CD4-positive, alpha-beta T cell (primary cell): ENCODE measurements at regions not wholly inside any gene's neighbourhood (a gene's known extent, or its start where the extent isn't known, plus 50 kb on each side); places are given as distances from the start of the nearest gene placed in this dataset.

Experiments used
- ATAC-seq: fragments of 200-7000 bp; cut with Tn5 transposase; one replicate; pipeline ENCODE4 v1.10.0; 2022; ENCODE audit warnings: mild to moderate bottlenecking; ENCODE audit not compliant: poor library complexity
- CTCF ChIA-PET: fragments of 350-600 bp; sonication (Branson Sonifier 250); formaldehyde crosslinking; loops from one replicate; lab custom pipeline; 2021; ENCODE audit warnings: antibody characterized with exemption, inconsistent platforms; lab: Charles Lee
- POLR2A ChIA-PET: fragments of 350-600 bp; sonication (Branson Sonifier 250); formaldehyde crosslinking; loops from one replicate; lab custom pipeline; 2021; ENCODE audit warnings: antibody characterized with exemption, inconsistent platforms; lab: Charles Lee
- DNase-seq, 14 experiments: peaks; one replicate each; pipeline ENCODE4 v3.0.0-alpha.2; 2013 to 2020; ENCODE audit warnings: mixed read lengths in 2 of 14
- H3K27ac ChIP-seq, 2 donors: one replicate each; pipeline versions ENCODE4 v1.5.1 to v1.7.0; 2013; ENCODE audit warnings: low read length in 2 of 2, low read depth in 1 of 2, mild to moderate bottlenecking in 1 of 2
- H3K27me3 ChIP-seq, 2 experiments: 1 replicate in 1 of 2; 2 replicates in 1 of 2; pipeline versions ENCODE4 v1.6.1 to v1.7.0; 2013; ENCODE audit warnings: low read length in 2 of 2, control low read depth in 1 of 2, mild to moderate bottlenecking in 1 of 2, moderate library complexity in 1 of 2; ENCODE audit not compliant: insufficient read depth in 2 of 2, control insufficient read depth in 1 of 2
- H3K36me3 ChIP-seq: one replicate; pipeline ENCODE4 v1.6.1; 2013; ENCODE audit warnings: low read length, control low read depth; ENCODE audit not compliant: insufficient read depth
- H3K4me1 ChIP-seq: one replicate; pipeline ENCODE4 v1.6.1; 2013; ENCODE audit warnings: low read length, control low read depth; ENCODE audit not compliant: insufficient read depth
- H3K4me3 ChIP-seq: one replicate; pipeline ENCODE4 v1.5.1; 2013; ENCODE audit warnings: mild to moderate bottlenecking, low read length, moderate library complexity
- H3K9me3 ChIP-seq, 2 experiments: 1 replicate in 1 of 2; 2 replicates in 1 of 2; pipeline versions ENCODE4 v1.6.1 to v1.7.0; 2013; ENCODE audit warnings: low read length in 2 of 2, mild to moderate bottlenecking in 2 of 2, control low read depth in 1 of 2, moderate library complexity in 1 of 2; ENCODE audit not compliant: control insufficient read depth in 1 of 2, insufficient read depth in 1 of 2
- H3K27ac Mint-ChIP-seq: one replicate; pipeline ENCODE4 v1.8.0; 2020; ENCODE audit warnings: mixed read lengths
- H3K27me3 Mint-ChIP-seq: one replicate; pipeline ENCODE4 v1.8.0; 2021; ENCODE audit warnings: mixed read lengths
- H3K36me3 Mint-ChIP-seq: one replicate; pipeline ENCODE4 v1.8.0; 2021; ENCODE audit warnings: low read depth, mixed read lengths
- H3K4me1 Mint-ChIP-seq: one replicate; pipeline ENCODE4 v1.8.0; 2021; ENCODE audit warnings: low read depth, mixed read lengths
- H3K4me3 Mint-ChIP-seq: one replicate; pipeline ENCODE4 v1.8.0; 2020; ENCODE audit warnings: mild to moderate bottlenecking, mixed read lengths
- H3K9me3 Mint-ChIP-seq: one replicate; pipeline ENCODE4 v1.8.0; 2020; ENCODE audit warnings: mixed read lengths
- intact Hi-C, 2 experiments: fragments of 100-400 bp; cut with DNase I in 1 of 2; cut with micrococcal nuclease in 1 of 2; formaldehyde crosslinking; loops; one replicate each; pipeline versions ENCODE4 v1.15.1 to v1.9.0; 2023 to 2025; cut with DNase I, micrococcal nuclease
- TF ChIP-seq, protein P1 (sequence below): fragments of 200-600 bp; IDR thresholded peaks from one replicate; pipeline ENCODE4 v1.8.0; 2022; ENCODE audit warnings: antibody characterized with exemption, mild to moderate bottlenecking

DNA sequence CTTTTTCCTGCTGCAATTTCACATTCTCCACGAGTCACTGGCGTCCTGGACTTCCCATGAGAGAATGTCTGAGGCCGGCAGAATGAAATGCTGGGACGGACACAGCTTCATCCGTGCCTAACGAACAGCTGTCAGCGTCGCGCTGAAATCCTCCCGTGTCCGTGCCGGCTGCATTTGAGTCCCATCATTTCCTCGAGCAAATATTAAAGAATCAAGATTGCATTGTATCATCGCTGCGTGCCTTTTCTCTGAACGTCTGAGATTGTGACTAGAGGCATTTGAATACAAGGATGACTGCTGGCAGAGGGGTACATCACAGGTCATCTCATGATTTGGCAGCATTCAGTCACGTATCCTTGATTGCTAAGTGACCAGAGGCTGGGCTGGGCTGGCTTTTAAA is 279.9 kb downstream of the ASMT start:
- peaks cover 7% of the 10 kb centered on the region for H3K9me3 Mint-ChIP-seq
- Histone ChIP-seq H3K9me3 (peaks cover 0 to 16% of the 10 kb centered on the region in 2 experiments), H3K27me3 (no peaks in the 10 kb centered on the region), H3K36me3 (no peaks in the 10 kb centered on the region), H3K27ac (no peak overlapping the region), H3K4me1 (no peaks in the 10 kb centered on the region), H3K4me3 (no peak overlapping the region)
- DNase-seq = no peak
- H3K4me1 Mint-ChIP-seq = no peaks in the 10 kb centered on the region
- TF ChIP-seq, protein P1, sequence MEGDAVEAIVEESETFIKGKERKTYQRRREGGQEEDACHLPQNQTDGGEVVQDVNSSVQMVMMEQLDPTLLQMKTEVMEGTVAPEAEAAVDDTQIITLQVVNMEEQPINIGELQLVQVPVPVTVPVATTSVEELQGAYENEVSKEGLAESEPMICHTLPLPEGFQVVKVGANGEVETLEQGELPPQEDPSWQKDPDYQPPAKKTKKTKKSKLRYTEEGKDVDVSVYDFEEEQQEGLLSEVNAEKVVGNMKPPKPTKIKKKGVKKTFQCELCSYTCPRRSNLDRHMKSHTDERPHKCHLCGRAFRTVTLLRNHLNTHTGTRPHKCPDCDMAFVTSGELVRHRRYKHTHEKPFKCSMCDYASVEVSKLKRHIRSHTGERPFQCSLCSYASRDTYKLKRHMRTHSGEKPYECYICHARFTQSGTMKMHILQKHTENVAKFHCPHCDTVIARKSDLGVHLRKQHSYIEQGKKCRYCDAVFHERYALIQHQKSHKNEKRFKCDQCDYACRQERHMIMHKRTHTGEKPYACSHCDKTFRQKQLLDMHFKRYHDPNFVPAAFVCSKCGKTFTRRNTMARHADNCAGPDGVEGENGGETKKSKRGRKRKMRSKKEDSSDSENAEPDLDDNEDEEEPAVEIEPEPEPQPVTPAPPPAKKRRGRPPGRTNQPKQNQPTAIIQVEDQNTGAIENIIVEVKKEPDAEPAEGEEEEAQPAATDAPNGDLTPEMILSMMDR = no peak
- H3K4me3 Mint-ChIP-seq = no peak overlapping the region
- no peak for ATAC-seq
- no peak overlapping the region for H3K27ac Mint-ChIP-seq
- ChIA-PET POLR2A (no interaction called here), CTCF (no interaction called here)
- intact Hi-C loops = no loop called here
- no peaks in the 10 kb centered on the region for H3K36me3 Mint-ChIP-seq
- H3K27me3 Mint-ChIP-seq = peaks cover 10% of the 10 kb centered on the region

DNA sequence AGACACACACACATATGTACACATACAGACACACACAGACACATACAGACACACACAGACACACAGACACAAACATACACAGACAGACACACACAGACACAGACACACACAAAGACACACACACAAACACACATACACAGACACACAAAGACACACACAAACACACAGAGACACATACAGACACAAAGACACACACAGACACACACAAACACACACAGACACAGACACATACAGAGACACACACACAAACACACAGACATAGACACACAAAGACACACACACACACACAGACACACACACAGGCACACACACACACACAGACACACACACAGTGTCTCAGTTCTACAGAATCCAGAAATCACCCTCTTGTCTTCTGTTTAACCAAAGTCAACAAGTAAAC is 280.7 kb downstream of the ASMT start:
- POLR2A ChIA-PET = no interaction called here
- intact Hi-C loops = no loop called here
- H3K4me3 ChIP-seq = no peak overlapping the region

DNA sequence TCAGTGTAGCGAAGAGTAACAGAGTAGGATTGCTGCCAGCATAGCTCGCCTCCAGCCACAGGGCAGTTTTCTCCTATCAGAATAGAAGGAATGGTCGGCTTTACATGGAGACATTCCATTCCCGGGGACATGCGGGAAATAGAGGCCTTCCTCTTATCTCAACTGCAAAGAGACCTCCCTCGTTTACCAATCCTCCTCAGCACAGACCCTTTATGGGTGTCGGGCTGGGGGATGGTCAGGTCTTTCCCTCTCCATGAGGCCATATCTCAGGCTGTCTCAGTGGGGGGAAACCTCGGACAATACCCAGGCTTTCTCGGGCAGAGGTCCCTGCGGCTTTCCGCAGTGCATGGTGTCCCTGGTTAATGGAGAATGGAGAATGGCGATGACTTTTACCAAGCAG is 285.0 kb downstream of the ASMT start:
- Histone ChIP-seq H3K36me3 (no peaks in the 10 kb centered on the region), H3K4me1 (no peaks in the 10 kb centered on the region), H3K4me3 (no peak overlapping the region), H3K27ac (no peak overlapping the region), H3K27me3 (no peaks in the 10 kb centered on the region), H3K9me3 (peaks cover 0 to 6% of the 10 kb centered on the region in 2 experiments)
- TF ChIP-seq, protein P1 = no peak
- intact Hi-C loops = no loop called here
- Mint-ChIP-seq H3K9me3 (peaks cover 3% of the 10 kb centered on the region), H3K27me3 (peaks cover 4% of the 10 kb centered on the region), H3K36me3 (no peaks in the 10 kb centered on the region), H3K4me3 (no peak overlapping the region), H3K27ac (no peak overlapping the region), H3K4me1 (no peaks in the 10 kb centered on the region)
- ChIA-PET POLR2A (no interaction called here), CTCF (no interaction called here)
- ATAC-seq (no peak), DNase-seq (no peak)

More for the DNA sequence above, 280.7 kb downstream of the ASMT start:
- H3K27me3 Mint-ChIP-seq = peaks cover 10% of the 10 kb centered on the region
- no peaks in the 10 kb centered on the region for H3K36me3 Mint-ChIP-seq
- H3K4me1 Mint-ChIP-seq = no peaks in the 10 kb centered on the region
- peaks cover 0 to 16% of the 10 kb centered on the region in 2 experiments for H3K9me3 ChIP-seq
- H3K4me1 ChIP-seq = no peaks in the 10 kb centered on the region
- H3K27ac ChIP-seq = no peak overlapping the region
- no peak for DNase-seq
- TF ChIP-seq, protein P1 = no peak
- H3K36me3 ChIP-seq = no peaks in the 10 kb centered on the region
- CTCF ChIA-PET = no interaction called here
- H3K27me3 ChIP-seq = no peaks in the 10 kb centered on the region
- no peak for ATAC-seq
- H3K9me3 Mint-ChIP-seq = peaks cover 7% of the 10 kb centered on the region
- H3K27ac Mint-ChIP-seq = no peak overlapping the region
- H3K4me3 Mint-ChIP-seq = no peak overlapping the region
